GM21367 (cell line): ENCODE measurements at regions not wholly inside any gene's neighbourhood (a gene's known extent, or its start where the extent isn't known, plus 50 kb on each side); places are given as distances from the start of the nearest gene placed in this dataset.

Experiments used
- ATAC-seq: cut with Tn5 transposase; IDR thresholded peaks from one replicate; pipeline ENCODE4 v1.9.1; 2021; ENCODE audit not compliant: unreplicated experiment

DNA sequence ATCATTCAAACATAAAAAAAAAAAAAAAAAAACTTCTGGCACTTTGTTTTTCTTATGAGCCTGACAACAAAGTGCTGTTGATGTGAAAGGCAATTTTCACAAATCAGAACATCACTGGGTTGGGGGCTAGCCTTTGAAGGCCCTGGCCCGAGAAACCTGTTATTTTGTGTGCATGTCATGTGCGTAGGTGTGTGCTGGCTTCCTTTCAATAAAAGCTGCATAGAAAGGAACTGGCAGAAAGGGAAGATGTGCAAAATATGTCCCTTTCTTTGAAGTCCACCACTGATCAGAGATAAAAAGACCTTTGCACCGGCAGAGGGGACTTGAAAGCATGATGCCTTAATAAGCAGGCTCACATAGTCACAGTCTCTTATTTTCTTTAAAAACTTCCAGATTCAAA lies 170.8 kb upstream of the RASGEF1B start:
- ATAC-seq = no peak

GRCh38 chr4:81639248-81639647 lies 167.5 kb upstream of the RASGEF1B start:
- no peak for ATAC-seq

DNA sequence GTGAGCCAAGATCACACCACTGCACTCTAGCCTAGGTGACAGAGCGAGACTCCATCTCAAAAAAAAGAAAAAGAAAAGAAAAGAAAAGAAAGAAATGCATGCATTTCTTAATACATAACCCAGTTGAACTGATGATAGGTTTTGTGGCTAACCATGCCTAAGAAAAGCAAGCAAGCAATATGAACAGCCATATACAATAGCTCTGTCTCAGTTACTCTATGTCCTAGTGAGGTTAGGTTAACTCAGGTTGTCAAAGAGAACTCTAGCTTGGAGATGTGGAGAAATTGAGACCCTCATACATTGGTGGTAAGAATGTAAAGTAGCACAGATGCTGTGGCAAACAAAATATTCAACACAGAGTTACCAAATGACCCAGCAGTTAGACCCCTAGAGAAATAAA lies 167.0 kb upstream of the RASGEF1B start:
- ATAC-seq = no peak

GRCh38 chr4:81635739-81636138 lies 164.0 kb upstream of the RASGEF1B start:
- peak; percentile 99 for ATAC-seq

DNA sequence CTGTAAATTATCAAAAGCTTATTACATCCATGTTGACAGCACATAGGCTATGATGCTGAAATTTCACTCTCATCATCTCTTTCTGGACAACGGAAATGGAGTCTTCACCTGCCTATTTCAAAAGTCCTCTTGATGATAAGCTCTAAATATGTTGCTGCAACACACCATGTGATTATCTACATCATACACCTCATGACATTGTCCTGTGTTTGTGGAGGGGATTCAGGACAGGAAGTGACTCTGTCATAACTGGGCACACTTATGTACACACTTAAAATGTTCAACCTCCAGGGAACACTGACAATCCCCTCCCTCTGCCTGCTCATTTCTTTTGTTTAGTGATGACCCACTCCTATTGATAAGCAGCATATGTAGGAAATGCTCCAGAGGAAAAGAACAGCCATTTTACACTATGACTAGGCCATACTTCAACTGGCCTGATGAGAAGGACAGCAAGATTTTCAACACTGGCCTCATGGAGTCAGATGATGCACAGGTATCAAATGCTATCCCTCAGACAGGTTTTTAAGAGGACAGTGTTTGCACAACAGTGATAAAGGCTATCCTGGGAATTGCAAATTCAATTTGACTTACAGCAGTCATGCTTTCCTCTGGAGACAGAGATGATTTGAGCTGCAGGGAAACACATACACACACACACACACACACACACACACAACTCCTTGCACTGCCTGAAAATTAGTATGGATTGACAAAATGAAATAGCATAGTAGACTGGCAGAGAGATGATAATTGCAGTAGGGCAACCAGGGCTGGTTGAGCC lies 163.3 kb upstream of the RASGEF1B start:
- no peak for ATAC-seq

DNA sequence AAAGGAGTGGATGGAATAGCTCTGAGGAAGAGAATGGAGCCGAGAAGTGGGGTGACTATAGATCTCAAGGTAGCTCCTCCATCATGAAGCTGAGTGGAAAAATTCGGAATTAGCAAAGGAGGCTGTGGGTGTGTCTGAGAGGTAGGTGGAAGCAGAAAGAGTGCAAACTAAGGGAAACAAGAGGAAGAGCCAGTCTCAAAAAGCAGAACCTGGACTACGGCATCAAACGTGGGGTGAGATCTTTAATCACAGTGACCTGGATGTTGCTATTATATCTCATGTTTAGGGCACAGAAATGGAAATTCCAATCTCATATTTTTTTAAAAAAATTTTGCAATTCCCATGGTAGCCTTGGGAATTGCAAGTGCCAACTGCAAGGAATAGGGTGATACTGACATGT lies 162.5 kb upstream of the RASGEF1B start:
- ATAC-seq = no peak

DNA sequence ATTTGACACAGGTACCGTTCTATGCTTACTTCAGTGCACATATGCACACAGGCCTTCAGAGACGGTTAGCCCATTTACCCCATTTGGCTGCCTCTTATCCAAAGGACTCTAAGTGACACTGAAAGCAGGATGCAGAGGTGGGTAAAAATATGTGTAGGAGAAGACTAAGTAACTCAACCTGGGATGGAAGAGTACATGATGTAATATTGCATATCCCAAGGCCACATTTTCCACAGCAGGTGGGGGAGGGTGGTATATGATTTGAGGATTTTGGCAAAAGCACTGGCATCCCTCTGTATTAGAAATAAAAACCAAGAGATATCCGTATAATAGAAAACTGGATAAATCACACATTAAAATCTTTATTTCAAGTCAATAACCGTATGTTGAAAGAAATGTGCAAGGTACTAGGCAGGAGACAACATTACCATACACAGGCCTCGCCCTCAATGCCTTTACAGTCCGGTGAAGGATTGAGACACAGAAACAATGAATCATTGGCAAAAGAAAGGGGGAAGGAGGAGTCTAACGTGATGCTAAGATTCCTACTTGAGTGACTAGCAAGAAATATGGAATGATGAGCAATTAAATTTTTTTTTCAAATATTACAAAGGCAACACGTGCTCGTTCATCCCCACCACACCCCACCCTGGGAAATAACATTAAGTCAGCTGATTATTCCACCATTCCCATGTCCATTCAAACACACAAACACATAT lies 161.0 kb upstream of the RASGEF1B start:
- no peak for ATAC-seq

GRCh38 chr4:81631958-81632441 lies 160.3 kb upstream of the RASGEF1B start:
- ATAC-seq = no peak

DNA sequence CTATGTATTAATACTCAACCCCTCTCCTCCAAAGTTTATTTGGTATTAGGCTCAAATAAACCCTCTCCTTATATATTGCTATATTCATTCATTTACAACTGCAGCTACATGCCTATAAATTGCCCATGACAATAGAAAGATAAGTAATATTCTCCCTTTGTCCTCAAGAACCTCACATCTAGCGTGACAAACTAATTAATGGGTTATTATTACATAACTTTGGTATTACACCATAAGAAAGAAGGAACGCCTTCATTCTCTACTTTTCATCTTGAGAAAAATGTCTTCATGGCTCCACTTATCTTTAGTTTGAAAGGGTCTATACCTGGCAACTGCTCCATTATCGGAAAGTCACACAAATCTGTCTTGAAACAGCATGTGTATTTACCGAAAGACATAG lies 157.7 kb upstream of the RASGEF1B start:
- ATAC-seq = no peak

GRCh38 chr4:81628489-81628888 lies 156.8 kb upstream of the RASGEF1B start:
- ATAC-seq = no peak

DNA sequence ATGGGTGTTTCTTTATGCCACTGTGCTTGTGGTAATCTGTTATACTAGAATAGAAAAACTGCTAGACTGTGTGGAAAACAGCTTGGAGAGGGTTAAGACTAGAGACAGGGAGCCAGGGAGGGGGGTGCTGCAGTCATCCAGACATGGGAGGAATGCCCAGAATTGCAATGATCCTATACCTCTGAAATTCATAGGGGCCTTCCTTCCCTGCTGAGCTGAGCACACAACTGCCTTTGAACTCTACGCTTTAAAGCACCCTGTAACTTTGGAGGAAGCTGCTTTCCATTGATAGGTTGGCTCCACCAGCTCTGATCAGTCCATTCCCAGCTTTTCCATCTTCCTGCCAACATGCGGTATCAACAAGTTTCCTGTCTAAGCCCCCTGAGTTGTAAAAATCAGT lies 155.9 kb upstream of the RASGEF1B start:
- ATAC-seq = no peak

DNA sequence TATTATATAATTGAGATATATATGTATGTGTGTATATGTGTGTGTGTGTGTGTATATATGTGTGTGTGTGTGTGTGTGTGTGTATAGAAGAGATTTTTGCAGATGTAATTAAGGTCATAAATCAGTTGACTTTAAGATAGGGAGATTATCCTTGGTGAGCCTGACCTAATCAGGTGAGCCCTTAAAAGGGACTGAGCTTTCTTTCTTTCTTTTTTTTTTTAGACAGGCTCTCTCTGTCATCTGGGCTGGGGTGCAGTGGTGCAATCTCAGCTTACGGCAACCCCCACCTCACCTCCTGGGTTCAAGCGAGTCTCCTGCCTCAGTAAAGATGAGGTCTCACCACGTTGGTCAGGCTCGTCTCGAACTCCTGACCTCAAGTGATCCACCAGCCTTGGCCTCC lies 155.1 kb upstream of the RASGEF1B start:
- no peak for ATAC-seq

DNA sequence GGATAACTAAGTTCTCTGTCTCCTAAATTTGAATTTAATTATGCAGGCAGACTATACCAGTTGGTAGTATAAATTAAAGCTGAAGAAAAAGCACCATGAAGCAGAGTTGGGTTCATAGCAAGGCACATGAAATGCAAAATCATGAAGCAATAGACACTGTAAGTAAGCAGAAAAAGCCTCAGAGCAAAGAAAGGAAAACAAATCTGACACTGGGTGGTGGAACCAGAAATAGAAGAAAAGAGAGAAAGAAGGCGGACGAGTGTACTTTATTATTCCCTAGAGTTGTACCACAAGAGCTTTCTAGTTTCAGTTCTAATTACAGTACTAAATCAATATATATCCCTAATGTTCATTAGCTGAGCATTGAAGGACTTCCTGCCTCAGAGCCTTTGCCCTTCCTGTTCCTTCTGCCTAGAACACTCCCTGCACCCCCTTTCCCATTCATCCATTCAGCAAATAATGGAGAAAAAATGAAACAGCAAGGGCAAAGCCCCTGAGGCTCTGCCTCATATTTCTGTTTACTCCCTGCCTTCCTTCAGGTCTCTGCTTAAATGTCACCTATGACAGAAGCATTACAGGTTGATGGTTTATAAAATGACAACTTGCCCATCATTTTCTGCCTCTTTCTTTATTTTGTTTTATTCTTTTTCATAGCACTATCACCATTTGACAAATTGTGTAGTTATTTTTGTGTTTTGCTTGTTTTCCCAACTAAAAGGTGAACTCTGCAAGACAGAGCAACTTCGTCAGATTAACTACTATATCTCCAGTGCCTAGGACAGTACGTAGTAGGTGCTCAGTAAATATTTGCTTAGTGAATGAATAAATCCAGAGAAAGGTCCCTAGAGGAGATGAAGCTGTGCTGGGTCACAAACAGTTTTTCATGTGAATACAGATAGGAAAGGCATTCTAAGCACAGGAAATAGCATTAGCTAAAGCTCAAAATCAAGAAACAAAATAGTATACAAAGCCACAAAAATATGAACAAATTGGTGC lies 154.0 kb upstream of the RASGEF1B start:
- ATAC-seq = no peak

DNA sequence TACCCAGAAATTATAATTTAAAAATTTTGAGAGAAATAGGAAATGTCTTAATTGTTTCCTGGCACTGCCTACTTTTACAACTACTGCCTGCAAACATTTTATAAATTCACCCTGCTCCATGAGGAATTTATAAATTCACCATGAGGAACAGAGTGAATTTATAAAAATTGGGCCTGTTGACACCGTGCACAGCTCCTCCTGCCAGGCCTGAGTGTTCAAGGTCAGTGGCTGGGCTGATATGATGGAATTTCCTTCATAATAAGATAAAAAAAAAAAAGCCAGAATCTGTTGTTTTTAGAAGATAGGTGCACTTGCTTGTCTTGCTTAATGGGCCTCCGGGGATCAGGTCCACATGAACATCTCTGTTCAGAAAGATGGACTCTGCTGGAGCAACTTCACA lies 151.7 kb upstream of the RASGEF1B start:
- ATAC-seq = no peak

GRCh38 chr4:81622474-81623184 lies 150.9 kb upstream of the RASGEF1B start:
- ATAC-seq = no peak

DNA sequence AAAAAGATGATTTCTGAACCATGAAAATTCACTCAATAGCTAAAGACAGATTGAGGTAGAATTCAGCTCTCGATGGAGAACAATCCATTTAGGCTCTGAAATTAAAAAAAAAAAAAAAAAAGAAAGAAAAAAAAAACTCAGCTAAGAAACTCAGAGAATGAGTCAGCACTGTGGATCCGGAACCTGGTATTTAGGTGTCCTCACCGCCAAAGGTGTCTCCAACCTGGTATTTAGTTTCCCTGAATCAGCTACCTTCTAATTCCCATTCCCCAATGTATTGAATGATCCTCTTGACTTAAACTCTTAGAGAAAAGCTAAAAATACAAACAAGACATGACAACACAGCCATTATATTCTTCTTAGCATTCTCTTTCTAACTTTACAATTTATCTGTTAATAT lies 150.3 kb upstream of the RASGEF1B start:
- ATAC-seq = no peak

- ATAC-seq = no peak
Observed at GRCh38 chr4:81621490-81621889, 149.8 kb upstream of the RASGEF1B start.

GRCh38 chr4:81620442-81620841 lies 148.7 kb upstream of the RASGEF1B start:
- no peak for ATAC-seq

GRCh38 chr4:81617545-81617944 lies 145.8 kb upstream of the RASGEF1B start:
- no peak for ATAC-seq

- no peak for ATAC-seq
Observed at GRCh38 chr4:81611221-81611620, 139.5 kb upstream of the RASGEF1B start.

GRCh38 chr4:81609844-81610243 lies 138.1 kb upstream of the RASGEF1B start:
- no peak for ATAC-seq
